ENCODE measurements at regions not wholly inside any gene's neighbourhood (a gene's known extent, or its start where the extent isn't known, plus 50 kb on each side); places are given as distances from the start of the nearest gene placed in this dataset.

DNA sequence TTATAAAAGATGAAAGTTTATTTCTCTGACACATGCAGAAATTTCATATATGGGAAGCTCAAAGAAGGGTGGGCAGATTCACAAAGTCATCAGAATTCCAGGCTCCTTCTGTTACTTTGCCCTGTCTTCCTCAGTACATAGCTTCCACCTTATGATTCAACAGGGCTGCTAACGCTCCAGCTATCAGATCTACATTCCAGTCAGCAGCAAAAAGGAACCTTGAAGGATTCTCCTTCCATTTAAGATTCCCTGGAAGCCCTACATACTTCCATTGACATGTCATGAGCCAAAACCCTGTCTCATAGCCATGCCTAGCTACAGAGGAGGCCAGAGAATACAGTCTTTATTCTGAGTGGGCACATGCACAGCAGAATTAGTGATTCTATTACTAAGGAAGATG, 103.3 kb downstream of the NCR2 start:
- ChIA-PET POLR2A (no interaction called here), CTCF (interaction anchor here (1.1 kb wide), 1 partner anchor 154 kb away, joined by 4 read pairs; no protein-coding TSS in a partner anchor)
- BruUV-seq (replicated peaks), result no TSS peak
- Histone ChIP-seq H3K79me2 (ENCODE audit: control insufficient read depth, insufficient read depth, low read length) (no peaks in the 10 kb centered on the region), H3K36me3 (ENCODE audit: control insufficient read depth in 2 of 2, extremely low read depth in 1 of 2, insufficient read depth in 2 of 2, low read length in 2 of 2) (no peaks in the 10 kb centered on the region), H3K27ac (ENCODE audit: insufficient read depth, low read depth, low read length) (no peak overlapping the region), H3K9me1 (replicated peaks; ENCODE audit: control insufficient read depth, extremely low read depth, insufficient read depth, low read length) (no peaks in the 10 kb centered on the region), H4K20me1 (replicated peaks; ENCODE audit: control insufficient read depth, extremely low read depth, insufficient read depth, low read length) (no peaks in the 10 kb centered on the region), H3K27me3 (ENCODE audit: control insufficient read depth in 2 of 2, insufficient read depth in 2 of 2, low read length in 2 of 2) (peaks cover 19 to 21% of the 10 kb centered on the region in 2 experiments), H2AFZ (ENCODE audit: low read depth, low read length) (no peak overlapping the region), H3K4me3 (replicated peaks in 1 of 3; ENCODE audit: insufficient read depth in 1 of 3, low read depth in 1 of 3, low read length in 3 of 3) (no peak overlapping the region), H3K4me1 (ENCODE audit: control insufficient read depth, extremely low read depth, insufficient read depth, low read length) (no peaks in the 10 kb centered on the region), H3K9me3 (replicated peaks; ENCODE audit: control insufficient read depth, insufficient read depth, low read length) (no peaks in the 10 kb centered on the region), H3K9ac (replicated peaks; ENCODE audit: extremely low read depth, insufficient read depth, low read length) (no peak overlapping the region), H3K4me2 (ENCODE audit: insufficient read depth, low read length) (no peak overlapping the region)
- TF ChIP-seq GATA2 (IDR thresholded peaks at IDR 0.05; ENCODE audit: insufficient read depth, insufficient read length, low read depth, low read length), result no peak
- TF ChIP-seq, protein P1, sequence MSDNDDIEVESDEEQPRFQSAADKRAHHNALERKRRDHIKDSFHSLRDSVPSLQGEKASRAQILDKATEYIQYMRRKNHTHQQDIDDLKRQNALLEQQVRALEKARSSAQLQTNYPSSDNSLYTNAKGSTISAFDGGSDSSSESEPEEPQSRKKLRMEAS (IDR thresholded peaks at IDR 0.05; ENCODE audit: insufficient read depth, insufficient read length), result no peak
- no peak for TF ChIP-seq POLR2AphosphoS5 (IDR thresholded peaks at IDR 0.05; ENCODE audit: insufficient read depth, low read depth, low read length)
- TF ChIP-seq JUN (IDR thresholded peaks at IDR 0.05; ENCODE audit: borderline replicate concordance, insufficient read depth, insufficient read length, low read depth), result no peak
- TF ChIP-seq FOS (IDR thresholded peaks at IDR 0.05; ENCODE audit: borderline replicate concordance, insufficient read depth, low read length), result no peak
- no peak for TF ChIP-seq EZH2 (IDR thresholded peaks at IDR 0.05; ENCODE audit: borderline replicate concordance, low read depth, low read length, severe bottlenecking)
- TF ChIP-seq, protein P2, sequence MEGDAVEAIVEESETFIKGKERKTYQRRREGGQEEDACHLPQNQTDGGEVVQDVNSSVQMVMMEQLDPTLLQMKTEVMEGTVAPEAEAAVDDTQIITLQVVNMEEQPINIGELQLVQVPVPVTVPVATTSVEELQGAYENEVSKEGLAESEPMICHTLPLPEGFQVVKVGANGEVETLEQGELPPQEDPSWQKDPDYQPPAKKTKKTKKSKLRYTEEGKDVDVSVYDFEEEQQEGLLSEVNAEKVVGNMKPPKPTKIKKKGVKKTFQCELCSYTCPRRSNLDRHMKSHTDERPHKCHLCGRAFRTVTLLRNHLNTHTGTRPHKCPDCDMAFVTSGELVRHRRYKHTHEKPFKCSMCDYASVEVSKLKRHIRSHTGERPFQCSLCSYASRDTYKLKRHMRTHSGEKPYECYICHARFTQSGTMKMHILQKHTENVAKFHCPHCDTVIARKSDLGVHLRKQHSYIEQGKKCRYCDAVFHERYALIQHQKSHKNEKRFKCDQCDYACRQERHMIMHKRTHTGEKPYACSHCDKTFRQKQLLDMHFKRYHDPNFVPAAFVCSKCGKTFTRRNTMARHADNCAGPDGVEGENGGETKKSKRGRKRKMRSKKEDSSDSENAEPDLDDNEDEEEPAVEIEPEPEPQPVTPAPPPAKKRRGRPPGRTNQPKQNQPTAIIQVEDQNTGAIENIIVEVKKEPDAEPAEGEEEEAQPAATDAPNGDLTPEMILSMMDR (IDR thresholded peaks at IDR 0.05; ENCODE audit: extremely low read depth in 1 of 2, insufficient read depth in 1 of 2, low read depth in 1 of 2, low read length in 2 of 2), result no peak
- no peak for TF ChIP-seq POLR2A (IDR thresholded peaks at IDR 0.05; ENCODE audit: low read depth, low read length)
- TF ChIP-seq MYC (IDR thresholded peaks at IDR 0.05; ENCODE audit: low read depth, low read length), result no peak
- intact Hi-C loops (cut with micrococcal nuclease) (no loop called here), dilution Hi-C loops (cut with MboI; ENCODE audit: extremely low pct_ligation_motif_present, low sequenced_read_pairs) (no loop called here)
- FAIRE-seq, result no peak
- DNase-seq (ENCODE audit: low read depth, low spot score), result no peak
